Pons (tissue), 1 donor: ENCODE measurements at regions not wholly inside any gene's neighbourhood (a gene's known extent, or its start where the extent isn't known, plus 50 kb on each side); places are given as distances from the start of the nearest gene placed in this dataset.
A peak's percentile ranks its signal among the peaks of the same experiment; 100 is the strongest.

Experiments
- DNase-seq: peaks from one replicate; pipeline ENCODE4 v3.0.0-alpha.2; 2016; ENCODE audit warnings: low spot score

- no peak for DNase-seq
Measured at GRCh38 chr6:10305790-10306415, 109.0 kb downstream of the TFAP2A start.

DNA sequence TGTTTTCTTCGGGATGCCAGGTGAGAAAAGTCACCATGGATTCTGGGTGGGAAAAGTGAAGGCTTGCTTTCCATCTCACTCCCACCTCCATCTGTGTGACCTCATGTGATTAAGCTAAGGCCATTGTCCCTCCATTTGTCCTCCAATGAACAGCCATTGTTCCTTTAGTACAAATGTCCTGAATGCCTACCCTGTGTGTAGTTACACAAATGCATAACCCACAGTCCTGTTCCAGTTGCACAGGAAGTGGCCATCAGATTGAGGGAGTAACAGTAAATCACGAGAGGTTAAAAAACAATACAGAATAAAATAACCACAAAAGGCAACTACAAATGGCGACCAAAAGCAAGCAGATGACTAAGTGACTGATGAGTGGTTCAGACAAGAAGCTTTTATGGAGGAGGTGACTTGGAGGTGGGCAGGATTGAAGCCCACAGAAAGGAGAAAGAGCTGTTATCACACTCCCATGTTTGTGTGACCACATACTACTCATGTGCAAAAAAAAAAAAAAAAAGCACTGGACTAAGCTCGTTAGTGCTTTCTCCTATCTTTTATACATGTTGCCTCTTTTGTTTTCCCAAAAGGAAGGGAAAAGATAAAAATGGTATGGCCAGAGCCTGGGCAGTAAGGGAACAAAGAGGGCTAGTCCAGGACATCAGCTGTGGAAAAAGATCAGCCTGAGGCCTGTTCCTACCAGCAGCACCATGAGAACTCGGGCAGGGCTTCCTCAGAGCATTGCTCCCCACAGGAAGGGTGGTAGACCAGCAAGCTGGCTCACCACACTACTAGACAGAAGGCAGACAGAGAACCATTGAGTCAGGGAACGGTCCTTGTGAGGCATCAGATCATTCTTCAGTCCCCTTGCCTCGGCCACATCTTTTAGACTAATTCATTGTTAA, 111.0 kb downstream of the TFAP2A start:
- DNase-seq: no peak

DNA sequence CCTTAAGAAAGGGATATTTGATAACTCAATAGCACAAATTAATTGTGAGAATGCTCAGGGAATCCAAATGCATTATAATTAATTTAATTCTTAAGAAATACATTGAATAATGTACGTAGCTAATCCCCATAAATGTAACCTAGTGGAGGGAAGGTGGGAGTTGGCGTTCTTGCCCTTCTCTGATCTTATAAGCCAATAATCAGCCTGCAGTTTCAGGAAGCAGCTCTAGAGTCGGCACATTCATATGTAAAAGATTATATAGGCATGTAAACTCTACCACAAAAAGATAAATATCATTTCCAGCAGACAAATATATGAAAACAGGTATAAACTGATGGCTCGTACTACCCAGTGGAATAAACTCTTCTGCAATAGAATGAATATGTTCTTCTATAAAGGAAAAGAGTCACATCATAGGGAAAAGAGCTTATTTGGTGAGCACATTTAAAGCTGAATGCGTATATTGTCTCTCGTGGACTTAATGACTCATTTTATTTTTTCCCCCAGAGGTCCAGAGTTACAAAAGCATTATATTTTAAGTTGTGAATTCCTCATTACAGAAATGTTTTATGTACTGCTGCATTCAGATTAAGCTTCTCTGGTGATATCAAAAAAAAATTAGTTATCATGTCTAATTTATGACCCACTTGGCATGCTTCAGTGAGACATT, 112.2 kb downstream of the TFAP2A start:
- no peak for DNase-seq

DNA sequence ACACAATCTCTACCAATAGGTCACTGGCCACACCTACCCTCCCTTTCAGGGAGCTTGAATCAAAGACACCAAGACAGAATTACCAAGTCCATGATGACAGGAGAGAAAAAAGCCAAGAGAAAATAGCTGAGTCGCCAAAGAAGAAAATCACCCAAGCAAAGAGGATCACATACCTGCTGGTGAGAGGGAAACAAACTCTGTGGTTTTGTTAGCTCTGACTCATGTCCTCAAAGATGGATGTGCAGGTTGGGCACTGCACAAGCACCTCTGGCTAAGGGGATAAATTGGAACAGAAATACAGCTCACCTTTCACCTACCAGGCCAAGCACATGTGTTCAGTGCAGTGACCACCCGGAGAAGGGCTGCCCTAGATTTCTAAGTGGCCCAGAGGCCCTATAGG, 114.8 kb downstream of the TFAP2A start:
- DNase-seq: no peak

DNA sequence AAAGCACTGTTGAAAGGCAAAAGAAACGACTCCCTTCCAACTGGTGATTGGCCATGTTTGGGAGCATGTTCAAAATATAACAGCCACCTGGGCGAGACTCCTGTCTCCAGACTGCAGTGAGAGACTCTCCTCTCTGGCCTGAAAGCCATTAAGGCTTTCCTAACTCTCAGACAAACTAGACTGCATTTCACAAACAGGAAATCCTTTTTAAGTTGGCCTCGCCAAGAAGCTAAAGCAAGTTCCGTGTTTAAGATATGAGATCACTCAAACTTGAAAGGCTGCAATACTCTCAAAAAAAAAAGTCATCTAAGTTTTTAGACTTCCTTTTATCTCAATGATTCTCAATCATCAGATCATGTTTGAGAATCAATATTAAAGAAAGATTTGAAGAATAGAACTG, 117.0 kb downstream of the TFAP2A start:
- peak; percentile 42 for DNase-seq

DNA sequence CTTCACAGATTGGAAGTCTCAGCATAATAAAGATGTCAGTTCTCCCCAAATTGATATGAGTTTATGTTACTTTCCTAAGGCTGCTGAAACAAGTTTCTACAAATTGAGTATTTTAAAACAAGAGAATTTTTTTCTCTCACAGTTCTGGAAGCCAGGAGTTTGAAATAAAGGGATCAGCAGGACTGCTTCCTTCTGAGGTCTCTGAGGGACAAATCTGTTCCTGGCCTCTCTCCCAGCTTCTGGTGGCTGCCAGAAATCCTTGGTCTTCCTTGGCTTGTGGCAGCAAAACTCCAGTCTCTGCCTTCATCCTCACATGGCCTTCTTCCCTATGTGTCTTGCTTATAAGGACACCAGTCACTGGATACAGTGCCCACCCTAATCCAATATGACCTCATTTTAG, 136.1 kb downstream of the TFAP2A start:
- peak; percentile 62 for DNase-seq

GRCh38 chr6:10276660-10277287, 138.1 kb downstream of the TFAP2A start:
- no peak for DNase-seq

DNA sequence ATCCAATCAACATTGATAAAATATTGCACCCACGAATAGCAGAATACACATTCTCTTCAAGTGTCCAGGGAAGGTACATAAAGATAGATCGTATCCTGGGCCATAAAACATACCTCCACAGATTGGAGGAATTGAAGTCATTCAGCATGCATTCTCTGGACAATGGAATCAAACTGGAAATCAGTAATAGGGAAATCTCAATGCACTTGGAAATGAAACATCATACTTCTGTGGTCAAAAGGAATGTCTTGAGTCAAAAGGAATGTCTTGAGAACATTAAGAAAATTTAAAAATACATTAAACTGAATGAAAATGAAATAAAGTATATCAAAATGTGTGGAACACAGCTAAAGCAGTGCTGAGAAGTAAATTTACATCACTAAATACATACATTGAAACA, 138.8 kb downstream of the TFAP2A start:
- DNase-seq: no peak

DNA sequence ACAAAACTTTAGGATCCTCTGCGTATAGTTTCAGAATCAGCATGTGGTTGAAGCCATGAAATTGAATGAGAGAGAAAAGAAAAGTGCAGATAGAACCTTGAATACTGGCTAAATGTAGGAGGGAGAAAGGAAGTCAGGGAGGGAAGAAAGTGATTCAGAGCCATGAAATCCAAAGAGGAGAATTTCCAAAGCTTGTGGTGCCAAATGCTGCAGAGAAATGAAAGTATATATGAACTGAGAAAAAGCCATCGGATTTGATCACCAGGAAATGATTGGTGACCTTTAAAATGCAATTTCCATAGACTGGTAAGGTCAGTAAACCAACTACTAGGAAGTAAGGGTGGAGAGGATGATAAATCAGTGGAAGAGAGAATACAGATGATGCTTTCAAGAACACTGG, 142.3 kb downstream of the TFAP2A start:
- DNase-seq: no peak

DNA sequence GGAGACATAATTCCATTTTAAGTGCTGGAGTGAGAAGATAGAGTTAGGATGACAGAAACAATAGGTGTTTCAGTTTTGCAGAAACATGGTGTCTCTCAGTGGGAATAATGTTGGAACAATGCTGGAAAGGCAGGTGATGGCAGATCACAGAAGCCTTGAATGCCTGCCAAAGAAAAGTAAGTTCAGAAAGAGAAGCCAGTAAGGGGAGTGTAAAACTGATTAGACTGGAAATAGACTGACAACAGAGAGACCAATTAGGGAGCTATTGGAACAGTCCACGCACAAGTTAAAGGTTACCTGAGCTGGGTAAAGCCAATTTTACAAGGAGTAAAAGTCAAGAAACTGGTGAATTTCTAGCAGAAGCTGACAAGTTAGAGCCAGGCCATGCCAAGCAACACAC, 142.9 kb downstream of the TFAP2A start:
- no peak for DNase-seq

GRCh38 chr6:10269814-10270472, 144.9 kb downstream of the TFAP2A start:
- DNase-seq: no peak

DNA sequence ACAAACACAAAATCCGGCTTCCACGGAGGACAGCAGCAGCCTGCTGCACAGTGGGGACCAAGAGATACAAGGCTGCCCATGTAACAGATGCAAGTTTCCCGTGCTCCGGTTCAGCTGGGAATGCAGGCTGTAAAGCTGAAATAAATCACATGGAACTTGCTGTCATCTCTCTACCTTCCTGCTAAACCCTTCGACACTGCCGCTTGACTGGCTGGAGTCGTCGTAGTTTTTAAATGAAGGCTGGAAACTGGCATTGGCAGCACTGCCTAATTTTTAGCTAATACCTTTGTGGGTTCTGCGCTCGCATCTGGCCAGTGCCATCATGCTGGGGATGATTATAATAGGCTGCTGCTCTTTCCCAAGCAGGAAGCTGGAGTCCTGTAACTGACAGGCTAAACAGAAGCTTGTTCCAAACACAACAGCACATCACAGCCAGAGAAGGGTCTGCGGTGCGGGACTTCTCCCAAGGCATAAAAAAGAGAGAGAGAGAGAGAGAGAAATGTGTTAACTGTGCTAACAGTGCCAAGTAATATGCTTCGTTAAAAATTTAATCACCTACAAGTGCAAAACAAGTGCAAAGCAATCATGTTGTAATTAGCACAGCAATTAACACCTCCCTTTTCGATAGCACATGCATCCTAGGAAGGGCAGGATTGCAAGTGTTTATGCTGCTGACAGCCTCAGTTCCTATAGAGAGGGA, 146.1 kb downstream of the TFAP2A start:
- DNase-seq: no peak

- no peak for DNase-seq
Measured at GRCh38 chr6:10268111-10268510, 146.8 kb downstream of the TFAP2A start.

GRCh38 chr6:10266462-10266861, 148.4 kb downstream of the TFAP2A start:
- no peak for DNase-seq

GRCh38 chr6:10266061-10266460, 148.8 kb downstream of the TFAP2A start:
- no peak for DNase-seq

- DNase-seq: no peak
Measured at GRCh38 chr6:10262505-10262904, 152.4 kb downstream of the TFAP2A start.

GRCh38 chr6:10259671-10260070, 155.2 kb downstream of the TFAP2A start:
- no peak for DNase-seq

DNA sequence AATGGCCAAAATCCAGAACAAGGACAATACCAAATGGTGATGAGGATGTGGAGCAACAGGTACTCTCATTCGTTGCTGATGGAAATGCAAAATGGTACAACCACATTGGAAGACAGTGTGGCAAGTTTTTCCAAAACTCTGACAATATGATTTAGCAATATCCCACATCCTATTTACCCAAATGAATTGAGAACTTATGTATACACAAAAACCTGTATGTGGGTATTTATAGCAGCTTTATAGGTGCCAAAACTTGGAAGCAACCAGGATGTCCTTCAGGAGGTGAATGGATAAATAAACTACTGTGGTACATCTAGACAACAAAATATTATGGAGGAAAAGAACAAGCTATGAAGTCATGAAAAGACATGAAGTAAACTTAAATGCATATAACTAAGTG, 156.5 kb downstream of the TFAP2A start:
- no peak for DNase-seq

DNA sequence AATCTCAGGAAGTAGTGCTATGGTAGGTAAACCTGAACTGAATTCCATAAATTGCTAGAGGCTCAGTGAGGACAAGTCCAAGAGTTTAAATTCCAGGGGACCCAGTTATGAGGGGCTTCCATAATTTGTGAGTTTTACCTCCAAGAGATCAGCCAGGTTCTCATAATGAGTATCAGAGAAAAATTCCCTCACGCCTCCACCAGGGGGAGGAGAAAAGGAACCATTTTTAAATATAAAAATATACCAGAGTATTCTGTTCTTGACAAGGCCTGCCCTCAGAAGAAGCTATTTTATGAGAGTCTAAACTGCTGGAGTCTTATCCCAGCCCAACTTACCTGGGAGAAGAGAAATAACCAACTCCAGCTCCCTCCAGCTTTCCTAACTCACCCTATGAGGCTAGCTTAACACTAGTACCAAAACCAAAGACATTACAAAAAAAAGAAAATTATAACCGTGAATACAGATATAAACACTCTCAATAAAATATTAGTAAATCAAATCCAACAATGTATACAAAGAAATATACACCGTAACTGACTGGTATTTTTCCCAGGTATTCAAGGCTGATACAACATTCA, 158.7 kb downstream of the TFAP2A start:
- DNase-seq: no peak

- DNase-seq: no peak
Measured at GRCh38 chr6:10250655-10251220, 164.1 kb downstream of the TFAP2A start.

GRCh38 chr6:10248378-10248843, 166.5 kb downstream of the TFAP2A start:
- no peak for DNase-seq
